GM18507 (cell line): ENCODE measurements at regions not wholly inside any gene's neighbourhood (a gene's known extent, or its start where the extent isn't known, plus 50 kb on each side); places are given as distances from the start of the nearest gene placed in this dataset.
"Not testable (repeated sequence)": the region's sequence is repeated elsewhere in the genome, so short reads cannot be mapped to it uniquely, and the experiment has no call there.

Source experiments
- DNase-seq: peaks from one replicate; pipeline ENCODE4 v3.0.0; 2011; ENCODE audit warnings: low read depth; ENCODE audit not compliant: insufficient read length; ENCODE audit errors: extremely low spot score
- FAIRE-seq: peaks from 2 replicates; lab custom pipeline; 2011; peaks lifted over from hg19 to GRCh38; lab: Jason Lieb, UNC

DNA sequence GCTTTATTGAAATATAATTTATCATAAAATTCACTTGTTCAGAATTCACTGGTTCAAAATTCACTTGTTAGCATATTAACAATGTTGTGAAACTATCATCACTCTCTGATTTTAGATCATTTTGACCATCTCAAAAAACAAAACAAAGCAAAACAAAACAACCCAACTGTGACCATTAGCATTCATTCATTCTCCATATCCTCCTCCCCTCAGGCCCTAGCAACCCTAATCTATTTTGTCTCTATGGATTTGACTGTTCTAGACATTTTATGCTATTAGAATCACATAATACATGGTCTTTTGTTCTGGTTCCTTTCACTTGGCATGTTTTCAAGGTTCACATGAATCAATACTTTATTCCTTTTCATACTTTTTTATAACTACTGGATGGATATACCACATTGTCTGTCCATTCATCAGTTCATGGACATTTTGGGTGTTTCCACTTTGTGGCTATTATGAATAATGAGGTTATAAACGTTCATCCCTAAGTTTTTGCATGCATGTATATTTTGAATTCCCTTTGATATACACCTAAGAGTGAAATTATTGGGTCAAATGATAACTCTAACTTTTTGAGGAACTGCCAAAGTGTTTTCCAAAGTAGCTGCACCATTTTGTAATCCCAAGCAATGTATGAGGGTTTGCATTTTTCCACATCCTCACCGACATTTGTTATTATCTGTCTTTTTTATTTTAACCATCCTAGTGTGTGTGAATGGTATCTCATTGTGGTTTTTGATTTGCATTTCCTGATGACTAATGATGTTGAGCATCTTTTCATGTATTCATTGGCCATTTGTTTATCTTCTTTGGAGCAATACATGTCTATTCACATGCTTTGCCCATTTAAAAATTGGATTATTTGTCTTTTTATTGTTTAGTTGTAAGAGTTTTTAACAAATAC, 304.1 kb downstream of the SH3GL2 start:
- DNase-seq (no peak), FAIRE-seq (no peak)

DNA sequence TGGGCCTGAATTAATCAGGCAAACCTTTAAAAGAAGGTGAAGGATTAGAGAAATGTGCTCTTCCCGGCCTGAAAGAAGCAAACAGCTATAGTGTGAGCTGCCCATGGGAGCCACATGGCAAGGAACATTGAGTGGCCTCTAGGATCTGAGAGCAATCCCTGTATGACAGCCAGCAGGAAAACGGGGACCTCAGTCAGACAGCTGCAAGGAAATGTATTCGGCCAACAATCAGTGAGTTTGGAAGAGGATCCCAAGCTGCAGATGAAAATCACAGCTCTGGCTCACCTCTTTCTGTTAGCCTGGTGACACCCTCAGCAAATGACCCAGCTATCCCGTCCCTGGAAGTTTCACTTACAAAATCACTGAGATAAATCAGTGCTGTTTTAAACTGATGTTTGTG, 309.2 kb downstream of the SH3GL2 start:
- FAIRE-seq (no peak), DNase-seq (no peak)

GRCh38 chr9:17888964-17889363, 310.1 kb downstream of the SH3GL2 start:
- not testable (repeated sequence) for FAIRE-seq, DNase-seq

DNA sequence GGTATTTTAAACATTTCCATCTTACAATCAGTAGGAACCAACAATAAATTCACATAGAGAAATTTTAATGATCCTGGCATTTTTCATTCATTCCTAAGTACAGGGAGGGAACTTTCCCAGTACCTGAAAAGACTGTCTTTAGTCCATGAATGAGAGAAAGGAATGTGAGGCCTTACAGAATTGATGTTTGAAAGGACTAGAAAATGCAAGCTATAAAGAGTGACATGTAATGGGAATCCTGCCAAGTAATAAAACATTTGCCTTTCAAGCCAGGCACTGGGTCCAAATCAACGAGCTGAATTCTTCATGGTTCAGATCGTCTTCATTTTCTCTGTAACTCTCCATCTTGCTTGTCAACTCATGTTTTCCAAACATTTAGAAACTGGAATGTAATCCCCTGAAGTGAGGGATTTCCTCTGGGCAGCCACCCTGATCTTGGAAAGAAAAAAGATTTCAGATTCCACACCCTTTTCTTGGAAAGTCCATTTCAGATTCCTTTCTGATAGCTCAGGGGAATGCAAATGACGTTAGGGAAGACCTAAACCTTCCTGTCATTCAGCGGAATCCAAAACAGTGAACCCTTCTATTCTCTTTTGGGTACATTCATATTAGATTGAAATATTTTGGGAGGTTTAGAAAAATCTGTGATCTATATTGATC, 315.8 kb downstream of the SH3GL2 start:
- DNase-seq (no peak), FAIRE-seq (no peak)

DNA sequence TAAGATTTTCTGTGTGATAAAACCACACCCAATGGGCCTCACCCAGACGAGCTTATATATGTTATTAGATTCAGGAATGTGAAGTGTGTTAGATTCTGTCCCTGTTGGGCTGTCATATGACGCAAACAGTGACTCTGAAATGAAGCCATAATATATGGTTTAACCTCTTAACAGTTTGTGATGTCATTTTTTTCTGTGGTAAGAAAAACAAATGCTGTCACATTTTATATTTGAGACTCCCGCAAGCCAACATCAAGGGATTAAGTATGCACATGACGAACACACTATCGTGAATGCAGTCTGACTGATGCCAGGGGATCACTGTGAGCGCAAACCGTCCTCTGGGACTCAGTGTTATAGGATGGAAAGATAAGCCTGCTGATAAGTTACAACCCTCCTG, 321.7 kb downstream of the SH3GL2 start:
- no peak for FAIRE-seq

GRCh38 chr9:17905366-17905765, 326.5 kb downstream of the SH3GL2 start:
- no peak for DNase-seq
- FAIRE-seq = no peak

More for the DNA sequence above, 321.7 kb downstream of the SH3GL2 start:
- no peak for DNase-seq

DNA sequence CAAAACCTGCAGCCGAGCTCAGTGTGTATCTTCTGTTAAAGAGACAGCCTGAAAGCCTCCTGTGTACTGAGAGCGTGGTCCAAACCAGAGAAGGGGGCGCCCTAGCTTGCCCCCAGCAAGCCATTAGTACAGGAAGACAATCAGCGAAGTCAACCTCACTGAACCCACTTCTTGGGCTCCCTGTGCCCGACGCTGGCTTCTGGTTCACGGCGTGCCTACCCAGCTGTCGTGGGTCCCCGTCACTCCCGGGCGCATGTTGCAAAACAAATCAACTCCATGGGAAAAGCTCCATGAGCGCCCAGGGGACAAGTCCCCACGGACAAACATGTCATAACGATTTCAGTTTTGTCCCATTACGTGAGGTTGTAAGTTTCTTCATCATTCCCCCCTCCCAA, 326.9 kb downstream of the SH3GL2 start:
- DNase-seq (no peak), FAIRE-seq (no peak)

GRCh38 chr9:17906176-17906840, 327.4 kb downstream of the SH3GL2 start:
- no peak for DNase-seq
- no peak for FAIRE-seq

- DNase-seq = no peak
- no peak for FAIRE-seq
Observed at GRCh38 chr9:17906841-17907778, 328.2 kb downstream of the SH3GL2 start.

GRCh38 chr9:17907779-17908508, 329.1 kb downstream of the SH3GL2 start:
- no peak for DNase-seq
- no peak for FAIRE-seq

DNA sequence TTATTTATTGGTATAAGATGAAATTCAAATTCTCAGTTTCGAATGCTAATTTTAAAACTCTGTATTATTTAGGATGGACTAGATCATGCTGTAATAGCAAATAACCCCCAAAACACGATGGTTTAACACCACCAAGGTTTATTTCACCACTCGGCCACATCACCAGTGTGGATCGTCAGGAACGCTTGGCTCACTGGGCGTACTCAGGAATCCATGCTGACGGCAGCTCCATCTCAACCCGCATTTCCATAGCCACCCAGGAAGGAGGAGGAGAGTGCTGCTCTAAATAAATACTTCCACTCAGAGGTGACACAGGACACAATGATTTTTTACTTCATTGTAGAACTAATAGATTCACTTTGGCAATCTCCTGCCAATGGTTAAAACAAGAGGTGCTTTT, 347.4 kb downstream of the SH3GL2 start:
- FAIRE-seq (no peak), DNase-seq (no peak)

DNA sequence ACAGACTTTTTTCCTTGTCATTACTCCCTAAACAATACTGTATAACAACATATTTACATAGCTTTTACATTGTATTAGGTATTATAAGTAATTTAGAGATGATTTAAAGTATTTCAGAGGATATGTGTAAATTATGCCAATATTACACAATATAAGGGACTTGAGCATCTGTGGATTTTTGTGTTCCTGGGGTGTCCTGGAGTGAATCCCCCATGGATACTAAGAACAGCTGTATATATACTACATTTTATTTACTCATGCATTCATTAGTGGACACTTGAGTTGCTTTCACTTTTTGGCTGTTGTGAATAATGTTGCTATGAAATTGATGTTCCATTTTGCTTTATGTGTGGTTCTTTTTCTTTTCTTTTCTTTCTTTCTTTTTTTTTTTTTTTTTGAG, 348.8 kb downstream of the SH3GL2 start:
- DNase-seq (no peak), FAIRE-seq (no peak)

DNA sequence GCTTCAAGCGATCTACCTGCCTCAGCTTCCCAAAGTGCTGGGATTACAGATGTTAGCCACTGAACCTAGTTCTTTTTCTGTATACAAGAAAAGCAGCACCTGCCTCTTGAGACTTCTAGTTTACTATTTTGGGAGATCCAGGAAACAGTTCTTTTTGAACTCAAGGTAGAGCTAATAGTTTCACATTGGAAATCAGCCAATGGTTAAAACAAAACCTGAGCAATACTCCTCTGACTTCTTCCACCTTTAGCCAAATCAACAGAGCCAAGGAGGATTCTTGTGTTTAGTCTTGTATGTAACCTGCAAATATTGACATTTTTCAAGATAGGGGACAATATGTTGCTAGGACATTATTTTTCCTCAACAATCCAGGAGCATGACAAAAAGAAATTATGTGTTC, 349.4 kb downstream of the SH3GL2 start:
- no peak for DNase-seq
- FAIRE-seq = no peak

GRCh38 chr9:17928768-17929167, 349.9 kb downstream of the SH3GL2 start:
- FAIRE-seq (peak; percentile 5), DNase-seq (no peak)

- DNase-seq = no peak
- FAIRE-seq = no peak
Observed at GRCh38 chr9:17929506-17929905, 350.6 kb downstream of the SH3GL2 start.

- no peak for DNase-seq
- no peak for FAIRE-seq
Observed at GRCh38 chr9:17930071-17930470, 351.2 kb downstream of the SH3GL2 start.

GRCh38 chr9:17936365-17936764, 357.5 kb downstream of the SH3GL2 start:
- FAIRE-seq (no peak), DNase-seq (no peak)

DNA sequence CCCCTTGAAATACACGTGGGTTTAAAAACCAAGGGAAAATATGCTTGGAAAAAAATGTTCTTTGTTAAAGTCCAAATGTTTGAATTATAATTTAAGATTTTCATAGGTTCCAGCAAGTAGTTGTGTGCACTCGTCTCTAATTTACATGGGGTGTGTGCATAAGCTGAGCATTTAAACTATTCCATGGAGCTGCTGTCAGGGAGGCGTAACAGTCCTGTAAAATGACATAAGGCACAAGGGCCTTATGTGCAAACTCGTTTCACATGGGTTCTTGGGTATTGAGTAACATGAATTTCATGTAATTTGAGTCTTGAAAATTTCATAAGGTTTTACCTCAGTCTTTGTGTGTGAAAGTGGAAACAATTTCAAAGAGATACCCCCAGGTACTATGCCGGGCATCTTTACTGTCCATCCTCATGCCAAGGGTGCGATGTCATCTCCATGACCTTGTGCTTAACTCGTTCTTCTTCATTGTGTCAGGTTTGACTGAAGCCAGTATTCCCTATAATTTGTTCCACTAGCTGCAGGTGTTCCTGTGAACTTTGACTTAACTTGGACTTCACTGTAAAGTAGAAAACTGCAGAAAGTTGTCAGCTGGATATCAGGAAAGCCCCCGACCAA, 359.3 kb downstream of the SH3GL2 start:
- DNase-seq = no peak
- FAIRE-seq = no peak
